Gastrocnemius medialis (tissue), 4 donors: ENCODE measurements at regions not wholly inside any gene's neighbourhood (a gene's known extent, or its start where the extent isn't known, plus 50 kb on each side); places are given as distances from the start of the nearest gene placed in this dataset.
A peak's percentile ranks its signal among the peaks of the same experiment; 100 is the strongest.

Source experiments
- ATAC-seq, 2 donors: fragments of 150-250 bp; one replicate each; pipeline ENCODE4 v1.9.1; 2016
- DNase-seq, 2 donors: peaks; one replicate each; pipeline ENCODE4 v3.0.0-alpha.2; 2019
- H3K27ac ChIP-seq, 4 donors: fragments of 200-600 bp; sonication (generic); 1 replicate in 1 of 4; 2 replicates in 3 of 4; pipeline ENCODE4 v1.5.1; 2016 to 2018; ENCODE audit warnings: mild to moderate bottlenecking in 2 of 4, moderate library complexity in 1 of 4
- H3K27me3 ChIP-seq, 3 donors: fragments of 200-600 bp; sonication (generic) in 2 of 3; 1 replicate in 1 of 3; 2 replicates in 2 of 3; pipeline versions ENCODE4 v1.5.1 to v1.6.0; 2016 to 2019; ENCODE audit warnings: mild to moderate bottlenecking in 1 of 3, moderate library complexity in 1 of 3
- H3K36me3 ChIP-seq, 2 donors: fragments of 200-600 bp; sonication (generic) in 1 of 2; one replicate each; pipeline ENCODE4 v1.5.1; 2017 to 2018
- H3K4me1 ChIP-seq, 2 donors: fragments of 200-600 bp; sonication (generic) in 1 of 2; one replicate each; pipeline ENCODE4 v1.5.1; 2016 to 2017; ENCODE audit warnings: mild to moderate bottlenecking in 2 of 2
- H3K4me3 ChIP-seq, 4 donors: fragments of 200-600 bp; sonication (generic) in 3 of 4; 1 replicate in 1 of 4; 2 replicates in 3 of 4; pipeline ENCODE4 v1.5.1; 2016 to 2019; ENCODE audit warnings: mild to moderate bottlenecking in 2 of 4
- H3K9me3 ChIP-seq, 3 donors: fragments of 200-600 bp; sonication (generic) in 2 of 3; 1 replicate in 1 of 3; 2 replicates in 2 of 3; pipeline ENCODE4 v1.5.1; 2016 to 2019
- POLR2A ChIP-seq, 2 donors: fragments of 450-650 bp; IDR thresholded peaks; one replicate each; pipeline ENCODE4 v1.6.1; 2017; ENCODE audit warnings: antibody characterized with exemption in 2 of 2, mild to moderate bottlenecking in 2 of 2, moderate library complexity in 2 of 2
- in situ Hi-C, 4 donors: fragments of 200-750 bp; cut with MboI; loops; one replicate each; pipeline versions ENCODE4 v1.15.0 to v1.8.0; 2017; ENCODE audit warnings: low sequenced_read_pairs in 4 of 4
- intact Hi-C: fragments of 100-400 bp; cut with DNase I; formaldehyde crosslinking; loops from one replicate; pipeline ENCODE4 v1.15.1; 2023; ENCODE audit warnings: low total_unique reads
- TF ChIP-seq, protein P1 (sequence below), 5 experiments: fragments of 450-650 bp in 3 of 5; fragments of 200-600 bp in 2 of 5; sonication (generic) in 2 of 5; IDR thresholded peaks in 4 of 5; conservative IDR thresholded peaks in 1 of 5; 1 replicate in 4 of 5; 2 replicates in 1 of 5; pipeline ENCODE4 v1.5.1; 2016 to 2019; ENCODE audit warnings: antibody characterized with exemption in 5 of 5, mild to moderate bottlenecking in 3 of 5, moderate library complexity in 3 of 5

DNA sequence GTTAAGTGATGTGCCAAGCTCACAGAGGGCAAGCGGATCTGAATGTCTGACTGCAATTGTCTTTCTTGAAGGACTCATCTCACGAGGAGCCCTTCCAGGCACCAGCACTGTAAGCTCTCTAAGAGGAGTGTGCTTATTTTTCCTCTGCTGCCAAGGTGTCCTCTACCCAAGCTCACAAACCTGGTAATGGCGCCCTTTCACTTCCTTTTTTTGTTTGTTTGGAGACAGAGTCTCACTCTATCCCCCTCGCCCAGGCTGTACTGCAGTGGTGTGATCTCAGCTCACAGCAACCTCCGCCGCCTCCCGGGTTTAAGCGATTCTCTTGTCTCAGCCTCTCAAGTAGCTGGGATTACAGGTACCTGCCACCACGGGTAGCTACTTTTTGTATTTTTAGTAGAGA, 233.8 kb downstream of the MAP2K4 start:
- ATAC-seq (no peak), DNase-seq (no peak)
- no peaks in the 10 kb centered on the region for H3K36me3 ChIP-seq
- H3K27ac ChIP-seq = no peak overlapping the region
- H3K27me3 ChIP-seq = peaks cover 0 to 2% (median 0%) of the 10 kb centered on the region in 3 donors
- no peak for TF ChIP-seq POLR2A (IDR thresholded peaks at IDR 0.05)
- TF ChIP-seq, protein P1, sequence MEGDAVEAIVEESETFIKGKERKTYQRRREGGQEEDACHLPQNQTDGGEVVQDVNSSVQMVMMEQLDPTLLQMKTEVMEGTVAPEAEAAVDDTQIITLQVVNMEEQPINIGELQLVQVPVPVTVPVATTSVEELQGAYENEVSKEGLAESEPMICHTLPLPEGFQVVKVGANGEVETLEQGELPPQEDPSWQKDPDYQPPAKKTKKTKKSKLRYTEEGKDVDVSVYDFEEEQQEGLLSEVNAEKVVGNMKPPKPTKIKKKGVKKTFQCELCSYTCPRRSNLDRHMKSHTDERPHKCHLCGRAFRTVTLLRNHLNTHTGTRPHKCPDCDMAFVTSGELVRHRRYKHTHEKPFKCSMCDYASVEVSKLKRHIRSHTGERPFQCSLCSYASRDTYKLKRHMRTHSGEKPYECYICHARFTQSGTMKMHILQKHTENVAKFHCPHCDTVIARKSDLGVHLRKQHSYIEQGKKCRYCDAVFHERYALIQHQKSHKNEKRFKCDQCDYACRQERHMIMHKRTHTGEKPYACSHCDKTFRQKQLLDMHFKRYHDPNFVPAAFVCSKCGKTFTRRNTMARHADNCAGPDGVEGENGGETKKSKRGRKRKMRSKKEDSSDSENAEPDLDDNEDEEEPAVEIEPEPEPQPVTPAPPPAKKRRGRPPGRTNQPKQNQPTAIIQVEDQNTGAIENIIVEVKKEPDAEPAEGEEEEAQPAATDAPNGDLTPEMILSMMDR (IDR thresholded peaks at IDR 0.05 in 4 of 5, conservative IDR thresholded peaks at IDR 0.05 in 1 of 5) = no peak
- H3K9me3 ChIP-seq = no peaks in the 10 kb centered on the region
- in situ Hi-C loops (loop anchor here in 2 of 4 donors (10.0 kb wide), 1 partner anchor 750 kb away; no protein-coding TSS in a partner anchor), intact Hi-C loops (no loop called here)
- no peaks in the 10 kb centered on the region for H3K4me1 ChIP-seq
- no peak overlapping the region for H3K4me3 ChIP-seq

DNA sequence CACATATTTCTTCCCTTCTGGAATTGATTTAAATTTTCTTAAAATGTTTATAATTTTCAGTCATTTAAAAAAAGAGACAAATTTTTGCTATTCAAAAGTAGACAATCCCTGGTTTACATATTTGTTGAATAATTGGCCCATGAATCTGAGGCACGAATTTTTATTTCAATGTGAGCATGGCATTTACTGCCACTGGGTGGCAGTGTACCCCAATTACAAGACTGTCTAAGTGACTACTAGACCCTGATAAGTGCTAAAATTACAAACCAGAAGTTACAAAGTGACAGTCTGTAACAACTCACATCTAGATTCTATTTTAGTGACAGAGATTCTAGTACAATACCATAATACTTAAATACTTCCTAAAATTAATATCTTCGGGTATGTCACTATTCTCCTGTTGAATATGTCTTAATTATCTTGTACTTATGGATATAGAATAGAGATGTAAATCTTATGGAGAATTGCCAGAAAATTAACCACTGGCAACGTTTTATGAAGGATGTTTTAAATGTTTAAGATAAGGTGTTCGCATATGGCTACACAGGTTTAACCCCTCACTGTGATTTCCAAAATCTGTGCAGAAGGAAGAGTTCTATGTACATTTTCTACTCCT, 235.8 kb downstream of the MAP2K4 start:
- Histone ChIP-seq H3K27me3 (peaks cover 0 to 2% (median 0%) of the 10 kb centered on the region in 3 donors), H3K4me3 (no peak overlapping the region), H3K27ac (no peak overlapping the region), H3K36me3 (no peaks in the 10 kb centered on the region), H3K9me3 (no peaks in the 10 kb centered on the region), H3K4me1 (no peaks in the 10 kb centered on the region)
- no peak for TF ChIP-seq POLR2A (IDR thresholded peaks at IDR 0.05)
- TF ChIP-seq, protein P1 (IDR thresholded peaks at IDR 0.05 in 4 of 5, conservative IDR thresholded peaks at IDR 0.05 in 1 of 5) = peak in 3 of 5 experiments; percentile 10 to 57 (median 44)
- intact Hi-C loops (loop anchor here (5.0 kb wide), 1 partner anchor 411 kb away; the partner anchor contains the start of gene MYOCD), in situ Hi-C loops (loop anchor here in 2 of 4 donors (10.0 kb wide), 1 partner anchor 748 kb away; no protein-coding TSS in a partner anchor)
- no peak for ATAC-seq
- no peak for DNase-seq

DNA sequence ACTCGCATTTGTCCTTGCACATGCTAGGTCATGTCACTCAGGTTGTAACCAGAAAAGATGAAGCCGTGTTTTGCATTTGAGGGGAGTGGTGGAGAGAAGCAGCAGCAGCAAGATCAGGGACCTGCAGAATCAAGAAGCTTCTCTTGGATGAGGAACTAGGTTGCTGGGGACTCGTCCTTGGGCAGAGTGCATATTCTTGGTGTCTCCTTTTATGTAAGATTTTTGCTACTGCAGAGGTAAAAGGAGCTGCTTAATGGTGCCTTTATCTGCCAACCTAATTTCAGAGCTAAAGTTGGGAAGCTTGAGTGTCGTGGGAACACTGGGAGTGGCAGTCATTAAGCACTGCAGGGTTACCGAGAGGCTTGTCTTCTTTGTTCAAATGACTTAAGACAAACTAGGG, 236.5 kb downstream of the MAP2K4 start:
- Histone ChIP-seq H3K4me1 (no peaks in the 10 kb centered on the region), H3K27ac (no peak overlapping the region), H3K4me3 (no peak overlapping the region), H3K36me3 (no peaks in the 10 kb centered on the region), H3K27me3 (no peaks in the 10 kb centered on the region), H3K9me3 (no peaks in the 10 kb centered on the region)
- no peak for ATAC-seq
- no peak for DNase-seq
- intact Hi-C loops = loop anchor here (5.0 kb wide), 1 partner anchor 410 kb away; the partner anchor contains the start of gene MYOCD
- TF ChIP-seq, protein P1 (IDR thresholded peaks at IDR 0.05 in 4 of 5, conservative IDR thresholded peaks at IDR 0.05 in 1 of 5) = no peak
- TF ChIP-seq POLR2A (IDR thresholded peaks at IDR 0.05) = no peak
- in situ Hi-C loops = loop anchor here in 2 of 4 donors (10.0 kb wide), 1 partner anchor 748 kb away; no protein-coding TSS in a partner anchor

DNA sequence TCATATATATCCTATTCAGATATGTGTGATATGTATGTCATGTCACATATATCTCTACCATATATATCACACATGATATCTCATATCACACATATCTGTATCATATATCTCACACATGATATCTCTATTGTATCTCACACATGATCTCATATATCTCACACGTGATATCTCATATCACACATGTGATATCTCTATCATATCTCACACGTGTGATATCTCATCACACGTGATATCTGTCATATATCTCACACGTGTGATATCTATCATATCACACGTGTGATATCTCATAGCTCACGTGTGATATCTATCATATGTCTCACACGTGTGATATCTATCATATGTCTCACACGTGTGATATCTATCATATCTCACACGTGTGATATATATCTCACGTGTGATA, 240.7 kb downstream of the MAP2K4 start:
- H3K9me3 ChIP-seq = no peaks in the 10 kb centered on the region
- ATAC-seq = no peak
- in situ Hi-C loops (no loop called here), intact Hi-C loops (no loop called here)
- TF ChIP-seq POLR2A (IDR thresholded peaks at IDR 0.05) = no peak
- TF ChIP-seq, protein P1 (IDR thresholded peaks at IDR 0.05 in 4 of 5, conservative IDR thresholded peaks at IDR 0.05 in 1 of 5) = no peak
- H3K27me3 ChIP-seq = no peaks in the 10 kb centered on the region
- no peaks in the 10 kb centered on the region for H3K4me1 ChIP-seq
- H3K36me3 ChIP-seq = no peaks in the 10 kb centered on the region
- H3K27ac ChIP-seq = no peak overlapping the region
- H3K4me3 ChIP-seq = no peak overlapping the region
- no peak for DNase-seq
